Endothelial cell of umbilical vein (primary cell): ENCODE measurements at regions not wholly inside any gene's neighbourhood (a gene's known extent, or its start where the extent isn't known, plus 50 kb on each side); places are given as distances from the start of the nearest gene placed in this dataset.

Experiments used
- BruUV-seq: library from RNA; stranded (reverse); fragments of 400-500 nt; replicated peaks from 2 replicates; lab custom pipeline; 2021; lab: Mats Ljungman, UMichigan
- CTCF ChIA-PET: fragments of 300-600, 350-600 bp; sonication (Branson Sonifier 250); formaldehyde crosslinking; loops from one replicate; lab custom pipeline; 2021; ENCODE audit warnings: antibody characterized with exemption, inconsistent platforms; lab: Charles Lee
- POLR2A ChIA-PET: fragments of 300-600, 350-600 bp; sonication (Branson Sonifier 250); formaldehyde crosslinking; loops from one replicate; lab custom pipeline; 2021; ENCODE audit warnings: antibody characterized with exemption, inconsistent platforms; lab: Charles Lee
- DNase-seq: peaks from one replicate; pipeline ENCODE4 v3.0.0-alpha.2; 2011; ENCODE audit warnings: low read depth, low spot score
- FAIRE-seq: peaks from 2 replicates; lab custom pipeline; 2011; peaks lifted over from hg19 to GRCh38; lab: Jason Lieb, UNC
- H2AFZ ChIP-seq: 2 replicates; pipeline ENCODE4 v1.6.0; 2012; ENCODE audit warnings: low read depth, low read length, control low read depth, inconsistent platforms
- H3K27ac ChIP-seq: 2 replicates; pipeline ENCODE4 v1.5.1; 2011; ENCODE audit warnings: low read depth, mild to moderate bottlenecking, control low read depth, low read length, moderate library complexity; ENCODE audit not compliant: insufficient read depth
- H3K27me3 ChIP-seq, 2 experiments: 2 replicates each; pipeline versions ENCODE4 v1.6.0 to v1.6.1; 2011; ENCODE audit warnings: low read length in 2 of 2, mixed read lengths in 1 of 2; ENCODE audit not compliant: control insufficient read depth in 2 of 2, insufficient read depth in 2 of 2
- H3K36me3 ChIP-seq, 2 experiments: 2 replicates in 1 of 2; 3 replicates in 1 of 2; pipeline ENCODE4 v1.5.1; 2011; ENCODE audit warnings: low read length in 2 of 2, mild to moderate bottlenecking in 1 of 2, moderate library complexity in 1 of 2; ENCODE audit not compliant: control insufficient read depth in 2 of 2, insufficient read depth in 2 of 2; ENCODE audit errors: extremely low read depth in 1 of 2
- H3K4me1 ChIP-seq: 3 replicates; pipeline ENCODE4 v1.5.1; 2011; ENCODE audit warnings: mild to moderate bottlenecking, low read length; ENCODE audit not compliant: control insufficient read depth, insufficient read depth; ENCODE audit errors: extremely low read depth
- H3K4me2 ChIP-seq: 2 replicates; pipeline ENCODE4 v1.6.1; 2011; ENCODE audit warnings: low read length, control low read depth, mixed read lengths; ENCODE audit not compliant: insufficient read depth
- H3K4me3 ChIP-seq, 3 experiments: fragments of 200-600 bp in 1 of 3; sonication (generic), shearing (Covaris generic) in 1 of 3; replicated peaks in 1 of 3; 2 replicates each; pipeline ENCODE4 v1.5.1; 2011 to 2016; ENCODE audit warnings: control low read depth in 3 of 3, low read length in 3 of 3, mild to moderate bottlenecking in 2 of 3, inconsistent platforms in 1 of 3, low read depth in 1 of 3, moderate library complexity in 1 of 3; ENCODE audit not compliant: insufficient read depth in 1 of 3
- H3K79me2 ChIP-seq: 2 replicates; pipeline ENCODE4 v1.6.0; 2012; ENCODE audit warnings: low read length, inconsistent platforms; ENCODE audit not compliant: control insufficient read depth, insufficient read depth
- H3K9ac ChIP-seq: replicated peaks from 2 replicates; pipeline ENCODE3; 2011; ENCODE audit warnings: low read length, control low read depth; ENCODE audit not compliant: insufficient read depth; ENCODE audit errors: extremely low read depth
- H3K9me1 ChIP-seq: replicated peaks from 3 replicates; pipeline ENCODE4 v1.6.0; 2011; ENCODE audit warnings: mild to moderate bottlenecking, low read length; ENCODE audit not compliant: control insufficient read depth, insufficient read depth; ENCODE audit errors: extremely low read depth
- H3K9me3 ChIP-seq: replicated peaks from 2 replicates; pipeline ENCODE4 v1.5.1; 2012; ENCODE audit warnings: low read length, inconsistent platforms; ENCODE audit not compliant: control insufficient read depth, insufficient read depth
- H4K20me1 ChIP-seq: replicated peaks from 2 replicates; pipeline ENCODE3; 2011; ENCODE audit warnings: mild to moderate bottlenecking, low read length; ENCODE audit not compliant: control insufficient read depth, insufficient read depth; ENCODE audit errors: extremely low read depth
- CTCF ChIP-seq, 2 donors: IDR thresholded peaks; 1 replicate in 1 of 2; 2 replicates in 1 of 2; pipeline ENCODE4 v1.5.1; 2011; ENCODE audit warnings: low read length in 2 of 2, mild to moderate bottlenecking in 2 of 2, moderate library complexity in 2 of 2, control low read depth in 1 of 2, inconsistent platforms in 1 of 2, low read depth in 1 of 2; ENCODE audit not compliant: insufficient read depth in 1 of 2; ENCODE audit errors: extremely low read depth in 1 of 2
- EZH2 ChIP-seq: IDR thresholded peaks from 2 replicates; pipeline ENCODE4 v1.6.1; 2012; ENCODE audit warnings: borderline replicate concordance, low read depth, mild to moderate bottlenecking, moderate library complexity, low read length, inconsistent platforms; ENCODE audit not compliant: severe bottlenecking
- FOS ChIP-seq: IDR thresholded peaks from 2 replicates; pipeline ENCODE4 v1.6.1; 2011; ENCODE audit warnings: mild to moderate bottlenecking, low read length, moderate library complexity, borderline replicate concordance; ENCODE audit not compliant: insufficient read depth
- GATA2 ChIP-seq: IDR thresholded peaks from 2 replicates; pipeline ENCODE4 v1.7.0; 2011; ENCODE audit warnings: low read depth, mild to moderate bottlenecking, moderate library complexity, mixed read lengths, low read length; ENCODE audit not compliant: insufficient read length, insufficient read depth
- JUN ChIP-seq: IDR thresholded peaks from 2 replicates; pipeline ENCODE4 v1.6.1; 2011; ENCODE audit warnings: borderline replicate concordance, low read depth; ENCODE audit not compliant: insufficient read length, insufficient read depth
- MAX ChIP-seq: IDR thresholded peaks from 2 replicates; pipeline ENCODE4 v1.6.1; 2011; ENCODE audit not compliant: insufficient read depth, insufficient read length
- MYC ChIP-seq: IDR thresholded peaks from one replicate; pipeline ENCODE4 v1.6.1; 2011; ENCODE audit warnings: mild to moderate bottlenecking, low read depth, low read length
- POLR2A ChIP-seq: IDR thresholded peaks from 2 replicates; pipeline ENCODE4 v1.6.1; 2012; ENCODE audit warnings: low read depth, mild to moderate bottlenecking, control low read depth, low read length
- POLR2AphosphoS5 ChIP-seq: IDR thresholded peaks from 2 replicates; pipeline ENCODE4 v1.6.1; 2012; ENCODE audit warnings: low read depth, mild to moderate bottlenecking, control low read depth, low read length, moderate library complexity; ENCODE audit not compliant: insufficient read depth
- dilution Hi-C: fragments of 300-500 bp; cut with MboI; formaldehyde crosslinking; loops from one replicate; pipeline ENCODE4 v1.15.0; 2019; ENCODE audit warnings: low sequenced_read_pairs; ENCODE audit not compliant: extremely low pct_ligation_motif_present
- intact Hi-C: fragments of 100-400 bp; cut with micrococcal nuclease; formaldehyde crosslinking; loops from one replicate; pipeline ENCODE4 v1.10.0; 2022

- H2AFZ ChIP-seq = no peak overlapping the region
- dilution Hi-C loops = no loop called here
- no peak for DNase-seq
Observed at GRCh38 chr1:70760154-70760553, 287.5 kb downstream of the PTGER3 start.

More at GRCh38 chr1:70760154-70760553, 287.5 kb downstream of the PTGER3 start:
- Histone ChIP-seq H3K9me1 (no peaks in the 10 kb centered on the region), H4K20me1 (no peaks in the 10 kb centered on the region), H3K9ac (no peak overlapping the region), H3K9me3 (no peaks in the 10 kb centered on the region), H3K79me2 (no peaks in the 10 kb centered on the region), H3K4me1 (no peaks in the 10 kb centered on the region), H3K27ac (no peak overlapping the region), H3K4me3 (no peak overlapping the region), H3K4me2 (no peak overlapping the region), H3K36me3 (no peaks in the 10 kb centered on the region), H3K27me3 (no peaks in the 10 kb centered on the region)
- ChIA-PET CTCF (no interaction called here), POLR2A (no interaction called here)
- BruUV-seq = no TSS peak
- intact Hi-C loops = no loop called here
- FAIRE-seq = no peak
- TF ChIP-seq MYC (no peak), EZH2 (no peak), GATA2 (no peak), MAX (no peak), JUN (no peak), FOS (no peak), POLR2A (no peak), CTCF (IDR thresholded peaks at IDR 0.05; ENCODE audit: extremely low read depth in 1 of 2, insufficient read depth in 1 of 2, low read depth in 1 of 2, low read length in 2 of 2) (no peak), POLR2AphosphoS5 (no peak)
